B cell (primary cell): ENCODE measurements at regions not wholly inside any gene's neighbourhood (a gene's known extent, or its start where the extent isn't known, plus 50 kb on each side); places are given as distances from the start of the nearest gene placed in this dataset.

Experiments used
- ATAC-seq: fragments of 200-7000 bp; cut with Tn5 transposase; one replicate; pipeline ENCODE4 v1.10.0; 2021; ENCODE audit warnings: low read depth, mild to moderate bottlenecking, moderate number of reproducible peaks, moderate library complexity
- CTCF ChIA-PET: fragments of 350-600 bp; sonication (Branson Sonifier 250); formaldehyde crosslinking; loops from one replicate; lab custom pipeline; 2021; ENCODE audit warnings: antibody characterized with exemption, inconsistent platforms; lab: Charles Lee
- POLR2A ChIA-PET: fragments of 350-600 bp; sonication (Branson Sonifier 250); formaldehyde crosslinking; loops from one replicate; lab custom pipeline; 2021; ENCODE audit warnings: antibody characterized with exemption; lab: Charles Lee
- DNase-seq: peaks from one replicate; pipeline ENCODE4 v3.0.0; 2013
- H2AFZ ChIP-seq: 2 replicates; pipeline ENCODE4 v1.6.1; 2012; ENCODE audit warnings: mild to moderate bottlenecking, low read depth, low read length; ENCODE audit not compliant: insufficient read depth, poor library complexity, severe bottlenecking
- H3K27ac ChIP-seq, 2 donors: 1 replicate in 1 of 2; 2 replicates in 1 of 2; pipeline ENCODE4 v1.5.1; 2012 to 2013; ENCODE audit warnings: low read length in 2 of 2, mild to moderate bottlenecking in 2 of 2, moderate library complexity in 1 of 2
- H3K27me3 ChIP-seq, 4 experiments: fragments of 200-600 bp in 1 of 4; sonication (generic) in 1 of 4; replicated peaks in 1 of 4; 1 replicate in 2 of 4; 2 replicates in 2 of 4; pipeline versions ENCODE4 v1.6.1 to v1.7.0; 2013 to 2016; ENCODE audit warnings: low read length in 3 of 4, mild to moderate bottlenecking in 2 of 4, mixed read lengths in 1 of 4, moderate library complexity in 1 of 4; ENCODE audit not compliant: insufficient read depth in 4 of 4, control insufficient read depth in 3 of 4; ENCODE audit errors: control extremely low read depth in 1 of 4
- H3K36me3 ChIP-seq, 2 experiments: replicated peaks in 1 of 2; 1 replicate in 1 of 2; 2 replicates in 1 of 2; pipeline versions ENCODE4 v1.6.1 to v1.7.1; 2013; ENCODE audit warnings: low read length in 1 of 2; ENCODE audit not compliant: insufficient read depth in 2 of 2, control insufficient read depth in 1 of 2; ENCODE audit errors: control extremely low read depth in 1 of 2, extremely low read depth in 1 of 2
- H3K4me1 ChIP-seq, 2 donors: fragments of 200-600 bp in 1 of 2; sonication (generic) in 1 of 2; 1 replicate in 1 of 2; 2 replicates in 1 of 2; pipeline versions ENCODE4 v1.5.1 to v1.6.1; 2013 to 2017; ENCODE audit warnings: low read length in 2 of 2; ENCODE audit not compliant: control insufficient read depth in 2 of 2, insufficient read depth in 2 of 2
- H3K4me2 ChIP-seq: replicated peaks from 2 replicates; pipeline ENCODE3; 2012; ENCODE audit warnings: mild to moderate bottlenecking, low read depth, low read length; ENCODE audit not compliant: poor library complexity, severe bottlenecking
- H3K4me3 ChIP-seq, 5 experiments: fragments of 200-600 bp in 1 of 5; sonication (generic) in 1 of 5; 1 replicate in 3 of 5; 2 replicates in 2 of 5; pipeline versions ENCODE4 v1.5.1 to v1.7.0; 2011 to 2016; ENCODE audit warnings: low read length in 4 of 5, mild to moderate bottlenecking in 4 of 5, low read depth in 2 of 5, control low read depth in 1 of 5, moderate library complexity in 1 of 5; ENCODE audit not compliant: insufficient read depth in 1 of 5; ENCODE audit errors: control extremely low read depth in 1 of 5, extremely low read depth in 1 of 5
- H3K79me2 ChIP-seq: fragments of 200-600 bp; sonication (generic); one replicate; pipeline ENCODE4 v1.6.0; 2016; ENCODE audit warnings: low read length; ENCODE audit not compliant: control insufficient read depth, insufficient read depth
- H3K9ac ChIP-seq: fragments of 200-600 bp; sonication (generic); 2 replicates; pipeline ENCODE4 v1.6.1; 2017; ENCODE audit warnings: mild to moderate bottlenecking, low read length, moderate library complexity
- H3K9me3 ChIP-seq, 3 donors: one replicate each; pipeline versions ENCODE4 v1.6.1 to v1.7.1; 2013; ENCODE audit warnings: low read length in 2 of 3; ENCODE audit not compliant: control insufficient read depth in 2 of 3, insufficient read depth in 1 of 3; ENCODE audit errors: control extremely low read depth in 1 of 3
- H4K20me1 ChIP-seq: 2 replicates; pipeline ENCODE4 v1.6.0; 2012; ENCODE audit warnings: mild to moderate bottlenecking, low read length; ENCODE audit not compliant: insufficient read depth, control insufficient read depth, poor library complexity, severe bottlenecking
- H3K27ac Mint-ChIP-seq: one replicate; pipeline ENCODE4 v1.8.0; 2021; ENCODE audit warnings: mixed read lengths
- H3K27me3 Mint-ChIP-seq: one replicate; pipeline ENCODE4 v1.8.0; 2021; ENCODE audit warnings: mixed read lengths
- H3K4me1 Mint-ChIP-seq: one replicate; pipeline ENCODE4 v1.8.0; 2021; ENCODE audit warnings: mixed read lengths
- H3K4me3 Mint-ChIP-seq: one replicate; pipeline ENCODE4 v1.8.0; 2021; ENCODE audit warnings: mixed read lengths
- H3K9me3 Mint-ChIP-seq: one replicate; pipeline ENCODE4 v1.8.0; 2022; ENCODE audit warnings: mixed read lengths; ENCODE audit not compliant: insufficient read depth
- CTCF ChIP-seq: fragments of 200-600 bp; IDR thresholded peaks from one replicate; pipeline ENCODE4 v1.8.0; 2022; ENCODE audit warnings: antibody characterized with exemption, mild to moderate bottlenecking
- EZH2 ChIP-seq: IDR thresholded peaks from 2 replicates; pipeline ENCODE4 v1.6.1; 2012; ENCODE audit warnings: borderline replicate concordance, low read depth, mild to moderate bottlenecking, moderate library complexity, low read length; ENCODE audit not compliant: insufficient read depth, poor library complexity, severe bottlenecking
- WGBS: methylation state at CpG from one replicate; pipeline ENCODE4 v1.1.5; 2013; ENCODE audit warnings: missing lambda C conversion rate; ENCODE audit not compliant: insufficient coverage; 5-methylcytosine and 5-hydroxymethylcytosine counted together
- intact Hi-C: fragments of 100-400 bp; cut with micrococcal nuclease; formaldehyde crosslinking; loops from one replicate; pipeline ENCODE4 v1.10.0; 2022

GRCh38 chr6:169984181-169985120 lies 233.0 kb downstream of the ERMARD start:
- Histone ChIP-seq H3K36me3 (no peaks in the 10 kb centered on the region), H3K79me2 (no peaks in the 10 kb centered on the region), H4K20me1 (no peaks in the 10 kb centered on the region), H3K27me3 (no peaks in the 10 kb centered on the region), H3K9me3 (no peaks in the 10 kb centered on the region), H3K4me2 (no peak overlapping the region), H3K9ac (no peak overlapping the region), H3K4me1 (peaks cover 6 to 8% of the 10 kb centered on the region in 2 donors), H3K27ac (no peak overlapping the region), H2AFZ (no peak overlapping the region), H3K4me3 (no peak overlapping the region)
- no peak for TF ChIP-seq EZH2
- TF ChIP-seq CTCF = no peak
- no peak overlapping the region for H3K4me3 Mint-ChIP-seq
- H3K27ac Mint-ChIP-seq = no peak overlapping the region
- intact Hi-C loops = no loop called here
- no peak for ATAC-seq
- no peaks in the 10 kb centered on the region for H3K9me3 Mint-ChIP-seq
- H3K27me3 Mint-ChIP-seq = peaks cover 3% of the 10 kb centered on the region
- WGBS = 86% methylated on average over 39 of the region's 40 CpGs
- ChIA-PET CTCF (no interaction called here), POLR2A (no interaction called here)
- no peak for DNase-seq
- H3K4me1 Mint-ChIP-seq = peaks cover 8% of the 10 kb centered on the region

GRCh38 chr6:169983651-169984050 lies 232.2 kb downstream of the ERMARD start:
- TF ChIP-seq CTCF (no peak), EZH2 (no peak)
- POLR2A ChIA-PET = no interaction called here

More at GRCh38 chr6:169983651-169984050, 232.2 kb downstream of the ERMARD start:
- CTCF ChIA-PET = no interaction called here
- H4K20me1 ChIP-seq = no peaks in the 10 kb centered on the region
- H3K36me3 ChIP-seq = no peaks in the 10 kb centered on the region
- Mint-ChIP-seq H3K4me3 (no peak overlapping the region), H3K27me3 (peaks cover 3% of the 10 kb centered on the region), H3K27ac (no peak overlapping the region), H3K4me1 (peaks cover 4% of the 10 kb centered on the region), H3K9me3 (no peaks in the 10 kb centered on the region)
- no peak overlapping the region for H3K9ac ChIP-seq
- H3K27me3 ChIP-seq = no peaks in the 10 kb centered on the region
- intact Hi-C loops = no loop called here
- H3K79me2 ChIP-seq = no peaks in the 10 kb centered on the region
- 90% methylated on average over 10 of the region's 10 CpGs for WGBS
- H3K4me3 ChIP-seq = no peak overlapping the region
- ATAC-seq (no peak), DNase-seq (no peak)
- no peak overlapping the region for H3K4me2 ChIP-seq
- H2AFZ ChIP-seq = no peak overlapping the region
- no peaks in the 10 kb centered on the region for H3K9me3 ChIP-seq
- no peak overlapping the region for H3K27ac ChIP-seq
- no peaks in the 10 kb centered on the region for H3K4me1 ChIP-seq
